CD4-positive, alpha-beta T cell treated with Interleukin-17A for 1 hour (primary cell): ENCODE measurements at regions not wholly inside any gene's neighbourhood (a gene's known extent, or its start where the extent isn't known, plus 50 kb on each side); places are given as distances from the start of the nearest gene placed in this dataset.

ENCODE experiments used
- DNase-seq: peaks from one replicate; pipeline ENCODE4 v3.0.0-alpha.2; 2020

DNA sequence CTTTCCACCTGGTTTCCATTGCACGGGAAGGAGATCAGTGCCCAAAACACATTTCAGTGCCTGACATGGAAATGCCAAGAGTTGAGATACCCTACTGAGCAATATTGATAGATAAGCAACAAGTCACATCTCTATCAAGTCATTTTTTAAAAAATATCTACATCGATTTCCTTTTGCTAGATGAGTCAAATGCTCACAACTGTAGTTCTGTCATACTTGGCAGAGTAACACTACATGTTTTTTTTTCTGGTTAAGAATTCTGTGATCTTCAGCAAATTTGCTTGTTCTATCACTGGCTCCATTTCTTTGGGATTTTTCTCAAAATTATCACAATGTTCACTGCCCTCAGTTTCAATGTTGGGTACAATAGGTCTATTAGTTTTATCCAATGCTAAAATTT lies 145.4 kb downstream of the ZC3H11B start:
- no peak for DNase-seq

- DNase-seq: no peak
Observed at GRCh38 chr1:219466766-219467165, 146.1 kb downstream of the ZC3H11B start.

DNA sequence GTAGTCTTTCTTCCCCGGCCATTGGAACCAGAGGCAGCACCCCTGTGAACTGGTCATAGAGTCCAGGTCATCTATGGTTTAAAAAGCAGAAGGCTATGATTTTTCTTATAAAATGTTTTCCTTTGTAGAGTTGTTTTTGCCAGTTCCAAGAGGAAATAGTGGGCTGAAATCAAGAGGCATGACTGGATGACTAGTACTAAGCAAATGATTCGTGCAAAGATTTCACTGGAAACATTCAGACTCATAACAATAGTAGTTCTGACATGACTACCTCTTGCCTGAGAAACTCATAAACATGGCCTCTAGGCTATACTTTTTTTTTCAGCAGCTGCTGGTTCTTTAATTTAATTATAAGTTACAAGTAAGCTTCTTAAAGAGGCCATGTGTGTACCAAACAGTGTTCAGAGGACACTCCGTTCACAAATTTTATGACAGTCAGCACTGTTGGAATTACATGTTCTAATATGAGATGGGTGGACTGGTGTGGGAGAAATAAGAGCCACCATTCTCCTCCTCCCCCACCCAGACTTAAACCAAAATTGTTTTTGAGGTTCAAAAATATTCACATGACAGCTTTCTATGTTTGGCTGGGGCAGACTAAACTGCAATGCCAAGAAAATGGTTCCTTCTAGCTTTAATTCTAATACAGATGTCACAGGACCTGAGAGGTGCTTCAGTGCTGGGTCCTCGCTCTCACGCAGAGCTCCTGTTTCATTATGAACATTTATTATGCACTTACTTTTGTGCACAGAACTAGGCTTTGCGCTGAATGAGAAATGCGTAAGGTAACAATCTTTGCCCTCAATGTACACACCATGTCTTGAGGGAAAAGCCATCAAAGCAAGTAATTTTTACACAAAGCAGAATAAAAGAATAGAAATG lies 147.5 kb downstream of the ZC3H11B start:
- DNase-seq: no peak

GRCh38 chr1:219463636-219464035 lies 149.3 kb downstream of the ZC3H11B start:
- DNase-seq: no peak

DNA sequence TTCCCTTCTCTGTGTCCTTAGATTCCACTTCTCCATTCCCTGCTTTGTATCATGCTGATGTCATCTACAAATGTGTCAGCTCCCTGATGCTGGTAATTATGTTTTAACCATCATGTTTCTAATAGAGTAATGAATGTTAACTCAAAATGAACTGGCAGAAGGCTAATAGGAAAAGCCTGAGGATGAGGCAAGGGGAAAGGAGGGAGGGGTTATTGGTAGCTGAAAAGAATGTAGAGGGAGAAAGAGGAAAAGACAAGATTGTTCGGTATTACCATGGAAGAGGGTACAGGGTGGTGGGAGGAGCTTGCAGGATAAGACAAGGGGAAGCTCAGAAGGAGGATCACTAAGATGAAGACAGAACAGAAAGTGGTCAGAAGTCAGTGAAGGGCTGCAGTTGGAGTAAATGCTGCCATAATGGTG lies 150.9 kb downstream of the ZC3H11B start:
- DNase-seq: no peak

- peak; percentile 2 for DNase-seq
Observed at GRCh38 chr1:219460896-219461815, 151.7 kb downstream of the ZC3H11B start.

- DNase-seq: no peak
Observed at GRCh38 chr1:219460081-219460895, 152.6 kb downstream of the ZC3H11B start.

DNA sequence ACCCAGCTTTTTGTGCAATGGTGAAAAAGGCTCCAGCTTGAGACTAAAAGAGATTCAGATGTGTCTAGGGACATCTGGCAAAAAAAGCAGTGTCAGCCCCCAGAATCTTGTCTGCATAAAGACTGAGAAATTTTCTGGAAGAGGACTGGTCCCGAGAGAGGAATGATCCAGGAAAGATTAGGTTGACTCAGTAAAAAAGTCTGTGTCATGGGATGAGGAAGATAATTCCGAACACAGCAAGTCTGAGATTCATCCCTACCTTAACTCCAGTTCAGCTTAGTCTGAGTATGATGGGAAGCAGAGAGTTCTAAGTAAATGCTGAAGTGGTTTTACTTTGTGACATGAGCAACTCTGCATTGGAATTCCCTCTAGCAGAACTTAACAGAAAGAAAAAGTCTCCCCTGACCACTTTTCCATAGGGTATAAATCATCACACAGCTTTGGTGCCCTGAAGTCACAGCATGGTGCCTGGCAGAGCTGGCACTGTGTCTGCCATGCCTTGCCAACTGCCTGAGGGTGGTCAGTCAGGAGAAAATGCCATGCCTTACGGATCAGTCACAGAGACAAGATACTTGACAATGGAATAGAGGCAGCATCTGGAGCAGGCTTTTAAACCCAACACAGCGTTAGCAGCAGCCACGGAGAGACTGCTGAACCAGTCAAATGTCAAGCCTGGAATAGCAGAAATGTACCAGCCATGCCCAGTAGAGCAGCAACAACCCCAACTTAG lies 153.4 kb downstream of the ZC3H11B start:
- DNase-seq: no peak

DNA sequence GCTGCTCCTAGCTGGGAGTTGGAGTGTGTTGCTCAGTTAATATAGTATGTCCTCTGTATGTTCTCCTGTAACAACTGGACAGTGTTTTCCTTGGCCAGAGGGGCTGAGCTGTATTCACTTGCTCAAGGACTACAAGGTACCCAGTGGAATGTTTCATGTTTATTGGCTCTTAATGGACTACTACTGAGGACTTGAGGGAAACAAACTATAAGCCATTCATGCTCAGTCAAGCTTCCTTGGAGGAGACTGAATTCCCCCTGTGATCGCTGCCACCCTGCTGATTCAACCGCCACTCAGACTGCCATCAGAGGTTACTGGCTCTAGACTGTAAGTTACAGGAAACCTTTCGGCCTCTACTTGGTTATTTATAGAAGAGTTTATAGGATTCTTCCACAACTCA lies 166.6 kb downstream of the ZC3H11B start:
- DNase-seq: no peak

DNA sequence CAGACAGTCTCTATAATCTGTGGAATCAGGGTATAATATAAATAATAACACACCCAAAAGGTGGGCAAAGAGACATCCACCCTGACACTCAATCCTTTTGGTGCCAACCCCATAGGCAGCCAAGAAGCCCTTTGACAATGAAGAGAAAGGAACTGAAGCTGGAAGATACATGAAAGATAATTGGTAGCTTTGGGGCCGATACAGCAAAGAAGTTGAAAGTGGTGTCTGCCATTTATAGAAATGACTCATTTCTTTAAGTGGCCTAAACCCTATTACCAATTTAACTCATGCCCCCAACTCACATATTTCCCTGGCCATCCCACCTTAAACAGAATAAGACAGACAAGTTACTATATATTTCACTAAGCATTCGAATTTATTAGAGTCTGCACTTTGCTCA lies 167.0 kb downstream of the ZC3H11B start:
- DNase-seq: no peak

GRCh38 chr1:219444474-219444873 lies 168.4 kb downstream of the ZC3H11B start:
- no peak for DNase-seq

- DNase-seq: no peak
Observed at GRCh38 chr1:219443763-219444162, 169.1 kb downstream of the ZC3H11B start.

DNA sequence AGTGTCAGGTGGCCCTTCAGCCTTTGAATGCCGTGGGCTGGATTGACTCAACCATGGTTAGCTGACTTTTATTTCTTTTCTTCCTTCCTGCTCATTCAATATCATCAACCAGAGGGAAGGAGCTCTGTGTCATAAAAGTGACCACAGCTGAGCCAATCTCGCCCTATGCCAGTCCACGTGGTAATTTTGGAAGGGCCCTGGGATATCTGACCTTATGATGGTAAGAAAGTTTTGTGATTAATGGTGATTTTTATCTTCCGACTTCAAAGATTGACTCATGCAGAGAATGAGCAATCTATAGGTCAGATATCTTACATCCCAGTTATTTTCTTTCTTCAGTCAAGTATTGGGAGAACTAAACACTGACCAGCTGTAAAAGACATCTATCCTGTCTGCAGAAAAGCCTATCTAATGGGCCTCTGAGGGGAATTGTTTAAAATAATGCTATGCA lies 170.3 kb downstream of the ZC3H11B start:
- no peak for DNase-seq

- no peak for DNase-seq
Observed at GRCh38 chr1:219441884-219442283, 171.0 kb downstream of the ZC3H11B start.

DNA sequence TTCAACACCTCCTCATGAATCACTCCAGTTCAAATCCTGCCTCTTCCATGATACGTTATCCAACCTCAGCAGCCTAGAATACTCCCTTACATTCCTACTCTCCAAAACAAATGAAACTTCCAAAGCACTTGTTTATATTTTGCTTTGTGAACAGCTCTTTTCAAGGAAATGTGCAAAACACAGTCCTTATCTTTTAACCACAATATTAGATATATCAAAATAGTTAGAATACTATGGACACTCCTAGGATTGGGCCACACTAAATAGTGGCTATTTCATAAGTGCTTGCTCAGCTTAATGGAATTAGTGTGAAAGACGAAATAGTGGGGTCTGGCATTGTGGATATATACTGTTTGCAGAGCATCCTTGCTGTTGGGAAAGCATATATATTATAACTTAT lies 173.5 kb downstream of the ZC3H11B start:
- DNase-seq: no peak

DNA sequence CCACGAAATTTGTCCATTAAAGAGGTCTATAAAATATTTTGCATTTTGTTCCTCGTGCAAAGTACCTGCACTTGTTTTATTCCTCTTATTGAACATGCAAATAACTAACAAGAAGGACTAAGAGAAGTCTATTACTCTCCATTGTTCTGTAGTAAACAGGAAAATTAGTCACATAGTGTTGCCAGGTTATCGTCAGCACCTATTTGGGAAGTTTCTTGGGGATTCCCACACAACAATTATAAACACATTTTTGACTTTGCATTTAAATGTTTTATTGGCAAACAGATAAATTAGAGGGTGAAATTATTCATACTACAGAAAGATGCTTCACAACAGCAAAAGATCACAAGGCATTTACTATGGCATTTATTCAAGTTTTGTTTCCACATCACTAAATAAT lies 174.5 kb downstream of the ZC3H11B start:
- no peak for DNase-seq

DNA sequence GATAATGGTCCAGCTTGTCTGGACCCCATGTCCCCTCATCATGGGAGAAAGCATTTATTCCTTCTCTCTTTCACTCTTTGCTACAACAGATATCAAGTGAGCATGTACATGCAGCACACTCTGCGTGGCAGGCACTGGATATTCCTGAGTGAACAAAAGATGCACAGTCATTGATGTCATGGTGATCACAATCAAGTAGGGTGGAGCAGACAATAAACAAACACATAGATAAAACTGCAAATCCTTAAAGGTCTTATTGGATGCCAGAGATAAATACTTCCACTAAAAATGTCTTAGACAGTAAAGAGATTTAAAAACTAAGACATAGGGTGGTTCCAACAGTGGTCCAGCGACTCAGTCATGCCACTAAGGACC lies 178.0 kb downstream of the ZC3H11B start:
- DNase-seq: no peak

GRCh38 chr1:219434285-219434922 lies 178.5 kb downstream of the ZC3H11B start:
- no peak for DNase-seq

- DNase-seq: no peak
Observed at GRCh38 chr1:219433496-219434131, 179.3 kb downstream of the ZC3H11B start.

DNA sequence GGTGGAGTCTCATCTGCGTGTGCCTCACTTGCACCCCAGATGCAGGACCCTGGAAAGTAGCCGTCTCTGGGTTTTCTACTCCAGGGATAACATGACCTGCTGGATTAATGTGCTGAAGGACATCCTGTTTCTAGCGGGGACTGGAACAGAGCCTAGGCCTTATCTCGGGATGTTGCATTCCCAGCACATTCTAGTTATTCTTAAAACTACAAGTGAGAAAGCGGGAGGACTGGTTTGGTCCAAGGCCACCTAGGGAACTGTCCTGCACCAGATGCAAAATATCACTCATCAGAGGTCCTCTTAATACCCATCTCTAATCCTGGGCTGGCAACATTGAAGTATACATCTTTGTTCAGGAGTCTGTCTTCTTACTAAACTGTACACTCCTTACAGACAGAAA lies 179.9 kb downstream of the ZC3H11B start:
- DNase-seq: no peak

GRCh38 chr1:219432191-219432606 lies 180.7 kb downstream of the ZC3H11B start:
- no peak for DNase-seq
